ENCODE measurements at regions not wholly inside any gene's neighbourhood (a gene's known extent, or its start where the extent isn't known, plus 50 kb on each side); places are given as distances from the start of the nearest gene placed in this dataset.
"Not testable (repeated sequence)": the region's sequence is repeated elsewhere in the genome, so short reads cannot be mapped to it uniquely, and the experiment has no call there.

- Histone ChIP-seq H3K36me3 (ENCODE audit: control insufficient read depth, insufficient read depth, low read length) (no peaks in the 10 kb centered on the region), H3K27me3 (ENCODE audit: control insufficient read depth, insufficient read depth, low read length) (no peaks in the 10 kb centered on the region), H3K4me3 (ENCODE audit: low read depth, low read length) (no peak overlapping the region)
- no peak for DNase-seq (ENCODE audit: low read depth)
- no peak for TF ChIP-seq CTCF (IDR thresholded peaks at IDR 0.05; ENCODE audit: insufficient read depth, low read length, poor library complexity, severe bottlenecking)
These were observed 130.8 kb downstream of the TMX1 start for GRCh38 chr14:51370758-51371386.

- not testable (repeated sequence) for H3K4me3 ChIP-seq (ENCODE audit: low read depth, low read length); DNase-seq (ENCODE audit: low read depth); H3K27me3 ChIP-seq (ENCODE audit: control insufficient read depth, insufficient read depth, low read length); H3K36me3 ChIP-seq (ENCODE audit: control insufficient read depth, insufficient read depth, low read length)
These were observed 137.1 kb downstream of the TMX1 start for GRCh38 chr14:51377186-51377585.

GRCh38 chr14:51382506-51382905, 142.5 kb downstream of the TMX1 start:
- no peaks in the 10 kb centered on the region for H3K27me3 ChIP-seq (ENCODE audit: control insufficient read depth, insufficient read depth, low read length)
- TF ChIP-seq CTCF (IDR thresholded peaks at IDR 0.05; ENCODE audit: insufficient read depth, low read length, poor library complexity, severe bottlenecking), result no peak
- DNase-seq (ENCODE audit: low read depth), result peak; percentile 37
- H3K4me3 ChIP-seq (ENCODE audit: low read depth, low read length), result no peak overlapping the region
- no peaks in the 10 kb centered on the region for H3K36me3 ChIP-seq (ENCODE audit: control insufficient read depth, insufficient read depth, low read length)

- TF ChIP-seq CTCF (IDR thresholded peaks at IDR 0.05; ENCODE audit: insufficient read depth, low read length, poor library complexity, severe bottlenecking), result no peak
- H3K27me3 ChIP-seq (ENCODE audit: control insufficient read depth, insufficient read depth, low read length), result no peaks in the 10 kb centered on the region
- no peak for DNase-seq (ENCODE audit: low read depth)
- no peaks in the 10 kb centered on the region for H3K36me3 ChIP-seq (ENCODE audit: control insufficient read depth, insufficient read depth, low read length)
- H3K4me3 ChIP-seq (ENCODE audit: low read depth, low read length), result no peak overlapping the region
These were observed 146.4 kb downstream of the TMX1 start for GRCh38 chr14:51386411-51386810.

- no peak for DNase-seq (ENCODE audit: low read depth)
- Histone ChIP-seq H3K36me3 (ENCODE audit: control insufficient read depth, insufficient read depth, low read length) (no peaks in the 10 kb centered on the region), H3K27me3 (ENCODE audit: control insufficient read depth, insufficient read depth, low read length) (no peaks in the 10 kb centered on the region), H3K4me3 (ENCODE audit: low read depth, low read length) (no peak overlapping the region)
- no peak for TF ChIP-seq CTCF (IDR thresholded peaks at IDR 0.05; ENCODE audit: insufficient read depth, low read length, poor library complexity, severe bottlenecking)
These were observed 147.1 kb downstream of the TMX1 start for GRCh38 chr14:51386983-51387735.

- TF ChIP-seq CTCF (IDR thresholded peaks at IDR 0.05; ENCODE audit: insufficient read depth, low read length, poor library complexity, severe bottlenecking), result no peak
These were observed 152.4 kb downstream of the TMX1 start for GRCh38 chr14:51392416-51392815.

More at GRCh38 chr14:51392416-51392815, 152.4 kb downstream of the TMX1 start:
- H3K36me3 ChIP-seq (ENCODE audit: control insufficient read depth, insufficient read depth, low read length), result no peaks in the 10 kb centered on the region
- DNase-seq (ENCODE audit: low read depth), result no peak
- H3K4me3 ChIP-seq (ENCODE audit: low read depth, low read length), result no peak overlapping the region
- H3K27me3 ChIP-seq (ENCODE audit: control insufficient read depth, insufficient read depth, low read length), result no peaks in the 10 kb centered on the region

All from kidney epithelial cell (primary cell).